SH-SY5Y (cell line): ENCODE measurements at regions not wholly inside any gene's neighbourhood (a gene's known extent, or its start where the extent isn't known, plus 50 kb on each side); places are given as distances from the start of the nearest gene placed in this dataset.

ENCODE experiments used
- GATA2 ChIP-seq: IDR thresholded peaks from 2 replicates; pipeline ENCODE4 v1.6.1; 2011; ENCODE audit warnings: mild to moderate bottlenecking, low read depth, low read length
- GATA3 ChIP-seq: IDR thresholded peaks from 2 replicates; pipeline ENCODE4 v1.6.1; 2011; ENCODE audit warnings: low read depth, mild to moderate bottlenecking, low read length, moderate library complexity

DNA sequence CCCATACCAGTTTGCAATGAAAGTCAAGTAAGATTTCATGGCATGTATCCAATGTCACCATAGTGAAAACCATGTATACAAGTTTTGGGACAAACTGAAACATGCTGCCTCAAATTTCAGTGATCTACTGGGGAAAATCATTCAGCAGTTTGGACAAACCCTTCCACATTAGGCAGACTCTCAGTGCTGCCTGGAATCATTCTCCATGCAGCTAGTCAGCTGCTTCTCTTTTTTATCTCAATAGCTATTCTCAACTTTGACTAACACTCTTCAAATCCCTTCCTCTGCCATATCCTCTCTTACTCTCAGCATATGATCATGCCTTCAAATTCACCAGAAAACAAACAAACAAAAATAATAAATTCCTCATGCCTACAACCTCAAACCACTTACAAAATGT is 323.3 kb downstream of the MAN2A1 start:
- TF ChIP-seq GATA2: no peak
- TF ChIP-seq GATA3: no peak
